ENCODE measurements at regions not wholly inside any gene's neighbourhood (a gene's known extent, or its start where the extent isn't known, plus 50 kb on each side); places are given as distances from the start of the nearest gene placed in this dataset.

DNA sequence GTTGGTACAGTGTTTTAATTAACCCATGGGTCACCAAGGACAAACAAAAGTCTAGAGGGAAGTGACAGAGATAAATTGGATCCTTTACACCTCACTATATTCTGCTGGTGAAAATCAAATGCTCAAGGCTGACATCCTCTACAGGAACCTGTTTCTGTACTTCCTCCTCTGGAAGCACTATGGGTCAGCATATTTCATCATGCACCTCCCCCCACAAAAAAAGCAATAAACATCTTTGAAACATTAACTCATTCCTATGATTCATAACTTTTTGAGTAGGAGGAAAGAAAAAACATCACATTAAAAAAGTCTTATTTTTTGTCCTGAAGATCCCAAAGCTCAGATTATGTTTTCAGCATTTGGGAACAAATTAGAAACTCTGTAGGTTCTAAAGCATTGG, 588.3 kb upstream of the SGCG start:
- no peak for DNase-seq

- no peak for DNase-seq
Measured at GRCh38 chr13:22594041-22594440, 586.7 kb upstream of the SGCG start.

DNA sequence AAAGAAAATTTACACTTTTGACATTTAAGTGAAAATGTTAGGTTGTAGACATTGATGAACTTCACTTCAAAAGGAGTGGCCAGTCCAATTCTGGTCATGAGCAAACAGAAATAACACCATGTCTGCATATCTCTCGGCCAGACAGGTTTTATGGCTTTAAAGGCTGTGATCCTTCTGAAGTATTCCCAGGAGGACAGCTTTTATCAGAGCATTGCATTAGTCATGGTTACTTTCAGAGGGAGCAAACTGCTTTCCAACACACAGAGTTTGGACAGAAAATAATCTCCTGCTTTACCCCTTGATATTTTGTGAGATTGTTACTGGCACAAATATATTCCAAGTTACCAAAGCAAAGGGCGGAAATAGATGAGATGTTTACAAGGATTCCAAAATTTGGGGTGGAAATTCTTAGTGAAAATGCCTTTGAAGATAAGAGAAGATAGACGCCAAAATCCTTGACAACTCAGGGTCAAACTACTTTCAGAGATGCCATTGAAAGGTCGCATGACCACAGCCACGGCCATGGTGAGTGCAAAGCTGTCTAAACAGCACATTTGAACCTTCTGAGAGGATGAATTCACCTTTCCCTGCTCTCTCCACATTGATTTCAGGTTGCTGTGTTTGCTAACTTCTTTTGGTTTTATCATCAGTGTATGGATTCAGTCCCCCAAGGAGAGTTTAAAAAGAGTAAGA, 584.5 kb upstream of the SGCG start:
- no peak for DNase-seq

DNA sequence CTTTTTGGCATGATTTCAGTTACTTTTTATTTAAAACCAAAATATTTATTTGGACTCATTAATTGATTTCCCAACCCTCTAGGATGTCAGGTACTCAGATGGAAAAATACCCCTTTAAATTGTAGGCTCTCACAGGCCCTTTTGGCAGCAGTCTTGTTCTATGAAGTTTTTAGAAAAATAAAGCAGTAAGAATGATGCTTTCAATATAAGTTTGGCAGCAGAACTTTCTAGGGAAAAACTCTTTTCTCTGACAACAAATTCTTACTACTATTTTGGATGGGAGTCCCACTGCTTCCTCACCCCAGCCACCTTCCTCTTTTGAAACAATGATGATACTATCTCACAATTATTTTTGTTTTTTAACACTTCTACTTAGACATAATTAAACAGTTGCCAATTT, 581.6 kb upstream of the SGCG start:
- no peak for DNase-seq

DNA sequence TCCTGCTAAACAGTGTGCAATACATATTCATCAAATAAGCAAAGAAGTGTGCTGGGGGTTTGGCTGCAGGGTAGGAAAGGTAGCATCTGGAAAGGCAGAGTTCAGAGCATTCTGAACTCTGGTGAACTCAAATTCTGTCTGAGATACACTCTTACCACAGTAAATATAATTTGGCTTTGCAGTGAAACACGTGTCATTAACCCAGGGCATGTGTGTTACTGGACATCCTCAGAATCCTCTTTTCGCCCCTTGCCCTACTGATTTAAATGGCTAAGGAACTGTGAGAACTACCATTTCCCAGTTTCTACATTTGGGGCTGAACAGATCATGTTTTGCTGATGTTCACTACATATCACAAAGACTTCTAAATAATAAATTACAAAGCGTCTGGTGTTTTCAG, 562.8 kb upstream of the SGCG start:
- DNase-seq: no peak

DNA sequence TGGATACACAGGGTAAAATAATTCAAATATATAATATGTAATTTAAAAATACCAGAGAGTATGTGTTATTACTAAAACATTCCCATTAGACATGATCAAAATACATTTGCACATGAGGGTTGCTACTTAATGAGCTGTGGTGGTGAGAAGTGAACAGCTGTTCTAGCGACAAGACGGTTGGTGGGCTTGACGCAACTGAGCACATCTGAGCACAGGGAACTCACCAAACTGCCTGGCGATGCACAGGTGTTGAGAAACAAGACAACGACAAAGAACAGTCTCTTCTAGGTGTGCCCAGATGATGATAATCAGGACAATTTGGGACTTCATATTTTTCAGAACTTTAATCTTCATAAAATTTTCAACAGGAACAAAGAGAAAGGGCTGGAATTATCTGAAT, 555.1 kb upstream of the SGCG start:
- no peak for DNase-seq

GRCh38 chr13:22629374-22629773, 551.4 kb upstream of the SGCG start:
- peak in 1 of 2 experiments; percentile 11 for DNase-seq

- no peak for DNase-seq
Measured at GRCh38 chr13:22642088-22642487, 538.7 kb upstream of the SGCG start.

DNA sequence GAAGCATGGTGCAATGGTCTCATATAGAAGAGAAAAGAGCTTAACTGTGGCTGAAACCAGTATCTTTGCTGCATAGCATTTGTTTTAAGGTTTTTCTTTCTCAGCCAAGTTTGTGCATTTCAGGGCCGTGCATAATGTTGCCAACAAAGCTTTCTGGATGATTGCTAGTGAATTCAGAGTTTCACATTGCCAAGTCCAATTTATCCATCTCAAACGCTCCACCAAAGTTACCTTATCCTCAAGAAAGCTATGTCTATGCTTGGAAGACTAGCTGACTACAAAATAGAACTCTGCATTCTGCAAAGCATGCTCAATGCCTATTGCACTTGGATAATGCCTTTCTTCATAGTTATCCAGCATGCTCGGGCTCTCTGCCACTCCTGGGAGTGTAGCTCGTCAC, 535.8 kb upstream of the SGCG start:
- no peak for DNase-seq

- DNase-seq: no peak
Measured at GRCh38 chr13:22647156-22647850, 533.5 kb upstream of the SGCG start.

DNA sequence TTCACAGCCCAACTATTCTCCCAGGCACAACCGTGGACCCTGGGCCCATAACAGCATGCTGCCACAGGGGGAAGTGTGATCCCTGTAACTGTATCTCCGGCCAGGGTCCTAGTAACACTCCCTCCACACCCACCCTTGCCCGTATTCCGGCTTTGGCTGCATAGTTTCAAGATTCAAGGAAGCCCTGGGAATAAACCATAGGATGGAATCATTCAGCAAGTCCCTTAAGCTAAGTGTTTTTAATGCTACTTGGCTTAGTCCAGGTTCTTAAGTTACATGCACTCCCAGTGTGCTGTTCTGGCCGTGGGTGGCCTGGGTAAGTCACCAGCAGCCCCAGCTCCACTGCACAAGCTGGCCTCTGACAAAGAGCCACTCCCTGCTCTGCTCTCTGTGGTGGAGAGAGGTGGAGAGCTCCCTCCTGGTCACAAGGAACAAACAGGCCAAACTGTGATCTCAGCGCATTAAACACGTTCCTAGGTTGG, 532.4 kb upstream of the SGCG start:
- DNase-seq: no peak

GRCh38 chr13:22652796-22653195, 528.0 kb upstream of the SGCG start:
- DNase-seq: no peak

GRCh38 chr13:22653866-22654265, 526.9 kb upstream of the SGCG start:
- no peak for DNase-seq

DNA sequence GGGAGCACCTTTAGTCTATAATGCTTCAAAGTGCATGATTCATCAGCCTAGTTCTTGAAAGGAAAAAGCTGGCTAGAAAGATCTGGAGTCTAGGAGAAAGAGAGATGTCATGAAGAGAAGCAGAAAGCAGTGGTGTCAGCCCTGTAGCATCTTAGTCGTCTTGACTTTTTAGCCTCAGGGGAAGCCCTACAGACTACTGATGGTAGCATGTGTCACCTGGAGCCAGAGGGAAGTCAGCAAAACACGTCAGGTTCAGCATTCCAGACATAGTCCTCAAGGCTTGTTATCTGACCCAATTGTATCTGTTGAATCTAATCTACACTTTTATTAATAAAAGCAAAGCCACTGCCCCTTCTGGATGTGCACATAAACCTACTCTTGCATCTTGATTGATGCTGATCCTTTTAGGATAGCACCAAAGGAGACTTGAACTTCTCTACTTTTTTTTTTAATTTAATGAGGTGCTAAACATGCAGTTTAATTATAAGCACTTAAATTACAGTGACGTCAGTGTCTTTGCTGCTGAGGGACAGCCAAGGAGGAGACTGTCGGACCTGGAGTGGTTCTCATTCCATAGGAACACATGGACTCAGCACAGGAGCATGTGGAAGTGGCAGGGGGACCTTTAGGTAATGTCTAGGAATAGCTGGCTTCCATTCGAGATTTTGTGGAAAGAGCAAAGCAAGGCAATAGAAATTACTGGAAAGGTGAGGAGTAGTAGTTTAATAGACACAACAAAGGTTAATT, 525.5 kb upstream of the SGCG start:
- no peak for DNase-seq

GRCh38 chr13:22662771-22663170, 518.0 kb upstream of the SGCG start:
- no peak for DNase-seq

DNA sequence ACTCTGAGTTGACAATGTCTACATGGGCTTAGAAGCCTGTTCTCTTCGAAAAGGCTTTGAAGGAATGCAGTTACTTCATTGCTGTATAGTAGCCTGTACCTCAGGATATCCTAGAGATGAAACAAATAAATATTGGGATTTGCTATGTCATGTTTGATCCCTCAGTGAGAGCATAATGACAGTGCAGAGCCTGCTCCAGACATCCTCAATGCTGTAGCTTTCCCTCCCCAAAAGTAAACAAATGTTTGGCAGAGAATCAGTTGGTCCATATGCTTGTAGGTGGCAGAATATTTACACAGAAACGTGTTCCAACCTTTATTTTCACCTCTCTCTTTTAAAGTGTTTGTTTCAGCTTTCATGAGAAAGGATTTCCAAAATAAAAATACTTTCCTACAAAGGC, 515.3 kb upstream of the SGCG start:
- no peak for DNase-seq

DNA sequence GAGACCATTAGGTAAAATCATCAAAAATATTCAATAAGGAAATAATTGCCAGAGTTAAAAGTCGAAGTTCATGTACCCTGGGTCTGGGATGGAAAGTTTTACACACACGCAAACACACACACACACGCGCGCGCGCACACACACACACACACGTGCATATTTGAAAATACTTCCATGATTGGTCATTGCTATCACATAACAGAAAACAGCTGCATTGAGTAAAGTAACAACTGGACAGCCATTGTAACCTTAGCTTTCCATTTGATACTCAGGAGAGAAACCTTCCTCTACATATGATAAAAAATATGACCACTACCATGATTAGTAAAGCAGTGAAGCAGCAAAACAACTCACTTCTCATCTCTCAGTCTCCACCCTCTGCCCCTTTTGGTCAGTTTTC, 490.0 kb upstream of the SGCG start:
- DNase-seq: no peak

GRCh38 chr13:22693691-22694090, 487.1 kb upstream of the SGCG start:
- DNase-seq: no peak

- DNase-seq: no peak
Measured at GRCh38 chr13:22696433-22696832, 484.3 kb upstream of the SGCG start.

DNA sequence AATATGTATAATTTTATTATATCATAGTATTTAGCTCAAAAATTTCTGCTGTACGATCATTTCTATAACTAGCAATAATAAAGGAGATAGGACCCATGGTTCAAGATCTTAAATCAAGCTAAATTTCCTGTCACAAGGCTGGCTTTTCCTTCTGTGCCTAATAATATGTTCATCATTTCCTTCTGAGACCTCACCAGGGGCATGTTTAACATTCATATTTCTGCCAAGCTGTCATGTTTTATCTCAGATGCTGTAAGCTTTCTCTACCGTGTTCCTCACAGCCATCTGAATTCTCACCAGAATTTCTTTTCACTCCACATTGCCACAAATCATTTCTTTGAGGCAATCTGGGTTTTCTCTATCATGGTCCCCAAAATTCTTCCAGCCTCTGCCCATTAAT, 482.3 kb upstream of the SGCG start:
- DNase-seq: no peak

DNA sequence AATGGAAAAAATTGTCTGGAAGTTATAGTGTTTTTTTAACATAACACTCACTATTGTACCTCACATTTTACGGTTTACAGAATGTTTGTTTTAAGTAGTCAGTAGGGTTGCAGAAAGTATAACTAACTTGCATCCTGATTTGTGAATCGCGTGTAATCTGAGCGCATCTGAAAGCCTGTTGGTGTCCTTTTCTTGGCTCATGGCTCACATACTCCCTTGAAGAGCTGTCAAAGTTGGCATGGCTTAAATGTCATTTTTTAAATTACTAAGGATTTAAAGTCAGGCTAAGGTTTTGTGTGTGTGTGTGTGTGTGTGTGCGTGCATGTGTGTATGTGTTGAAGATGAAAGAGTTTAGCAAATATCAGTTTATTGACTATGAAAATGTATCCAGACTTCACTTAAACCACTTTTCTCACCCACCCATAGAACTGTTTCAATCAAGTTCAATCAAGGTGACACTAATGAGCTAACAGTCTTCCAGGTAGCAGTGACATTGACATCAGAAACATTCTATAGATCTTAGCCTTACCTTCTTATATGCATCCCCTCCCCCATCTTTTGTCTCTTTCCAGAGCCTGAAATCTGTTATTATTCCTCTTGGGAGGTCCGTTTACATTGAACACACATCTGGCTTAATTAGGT, 480.4 kb upstream of the SGCG start:
- no peak for DNase-seq

DNA sequence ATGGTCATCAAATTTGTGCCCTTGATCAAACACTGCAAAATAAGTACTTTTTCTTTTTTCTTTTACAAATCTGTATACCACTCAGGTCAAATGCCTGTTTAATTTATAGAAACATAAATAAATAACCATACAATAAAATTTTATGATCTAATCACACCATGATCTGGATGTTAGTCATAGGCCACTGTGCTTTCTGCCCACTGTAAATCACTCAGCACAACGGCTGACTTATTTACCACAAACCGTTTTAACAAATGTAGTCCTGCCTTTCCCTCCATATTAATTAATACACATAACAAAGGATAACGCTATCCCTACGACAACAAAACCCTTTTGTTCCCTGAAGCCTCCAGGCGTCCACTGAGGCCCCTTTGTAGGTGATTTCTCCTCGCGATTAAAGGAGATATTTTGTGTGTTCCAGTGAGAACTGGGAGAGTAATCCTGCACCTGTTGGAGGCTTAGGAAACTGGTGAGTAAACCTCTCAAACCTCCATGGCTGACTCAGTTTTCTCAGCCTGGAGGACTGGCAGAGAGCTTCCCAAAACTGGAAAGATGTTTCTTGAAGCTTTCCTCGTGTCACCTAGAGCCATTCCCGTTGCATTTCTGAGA, 477.1 kb upstream of the SGCG start:
- no peak for DNase-seq

GRCh38 chr13:22707946-22708345, 472.8 kb upstream of the SGCG start:
- DNase-seq: no peak
